Thyroid gland (tissue), 4 donors: ENCODE measurements at regions not wholly inside any gene's neighbourhood (a gene's known extent, or its start where the extent isn't known, plus 50 kb on each side); places are given as distances from the start of the nearest gene placed in this dataset.

Source experiments
- POLR2A ChIP-seq, 2 donors: fragments of 450-650 bp; IDR thresholded peaks; one replicate each; pipeline ENCODE4 v1.6.1; 2017; ENCODE audit warnings: antibody characterized with exemption in 2 of 2, mild to moderate bottlenecking in 2 of 2, moderate library complexity in 1 of 2
- TF ChIP-seq, protein P1 (sequence below), 6 experiments: fragments of 200-600 bp in 3 of 6; fragments of 450-650 bp in 3 of 6; sonication (generic) in 3 of 6; IDR thresholded peaks; one replicate each; pipeline ENCODE4 v1.5.1; 2016 to 2019; ENCODE audit warnings: antibody characterized with exemption in 6 of 6, mild to moderate bottlenecking in 2 of 6, inconsistent platforms in 1 of 6, moderate library complexity in 1 of 6

DNA sequence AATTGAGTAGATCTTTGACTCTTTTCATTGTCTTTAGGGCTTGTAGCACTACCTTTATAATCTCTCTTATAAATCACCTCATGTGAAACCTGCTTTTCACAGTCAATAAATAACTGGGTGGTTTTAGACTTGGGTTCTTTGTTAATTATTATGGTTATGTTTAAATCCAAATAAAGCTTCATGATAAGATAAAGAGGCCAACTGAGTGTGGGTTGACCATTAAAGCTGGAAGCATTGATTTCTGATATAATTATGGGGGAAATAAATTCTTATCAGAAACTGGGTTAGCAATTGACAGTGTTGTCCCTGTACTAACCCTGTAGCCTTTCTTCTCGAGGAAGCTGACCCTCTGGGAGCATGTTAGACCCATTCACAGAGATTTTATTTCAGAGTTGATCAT, 384.7 kb upstream of the LCORL start:
- TF ChIP-seq, protein P1, sequence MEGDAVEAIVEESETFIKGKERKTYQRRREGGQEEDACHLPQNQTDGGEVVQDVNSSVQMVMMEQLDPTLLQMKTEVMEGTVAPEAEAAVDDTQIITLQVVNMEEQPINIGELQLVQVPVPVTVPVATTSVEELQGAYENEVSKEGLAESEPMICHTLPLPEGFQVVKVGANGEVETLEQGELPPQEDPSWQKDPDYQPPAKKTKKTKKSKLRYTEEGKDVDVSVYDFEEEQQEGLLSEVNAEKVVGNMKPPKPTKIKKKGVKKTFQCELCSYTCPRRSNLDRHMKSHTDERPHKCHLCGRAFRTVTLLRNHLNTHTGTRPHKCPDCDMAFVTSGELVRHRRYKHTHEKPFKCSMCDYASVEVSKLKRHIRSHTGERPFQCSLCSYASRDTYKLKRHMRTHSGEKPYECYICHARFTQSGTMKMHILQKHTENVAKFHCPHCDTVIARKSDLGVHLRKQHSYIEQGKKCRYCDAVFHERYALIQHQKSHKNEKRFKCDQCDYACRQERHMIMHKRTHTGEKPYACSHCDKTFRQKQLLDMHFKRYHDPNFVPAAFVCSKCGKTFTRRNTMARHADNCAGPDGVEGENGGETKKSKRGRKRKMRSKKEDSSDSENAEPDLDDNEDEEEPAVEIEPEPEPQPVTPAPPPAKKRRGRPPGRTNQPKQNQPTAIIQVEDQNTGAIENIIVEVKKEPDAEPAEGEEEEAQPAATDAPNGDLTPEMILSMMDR (IDR thresholded peaks at IDR 0.05) = no peak
- no peak for TF ChIP-seq POLR2A (IDR thresholded peaks at IDR 0.05)
